K562 (cell line): ENCODE measurements at regions not wholly inside any gene's neighbourhood (a gene's known extent, or its start where the extent isn't known, plus 50 kb on each side); places are given as distances from the start of the nearest gene placed in this dataset.

Experiments
- ATAC-seq: fragments of 200-7000 bp; cut with Tn5 transposase; 3 replicates; pipeline ENCODE4 v1.9.1; 2020; ENCODE audit warnings: moderate library complexity
- BruUV-seq: library from RNA; stranded (reverse); fragments of 400-500 nt; replicated peaks from 2 replicates; lab custom pipeline; 2021; lab: Mats Ljungman, UMichigan
- CTCF ChIA-PET: fragments of 300-600 bp; formaldehyde crosslinking; extraction: SDS; loops from one replicate; lab custom pipeline; 2021; ENCODE audit warnings: low intra/inter-chr PET ratio; lab: Yijun Ruan, JAX
- POLR2A ChIA-PET: fragments of 300-600, 350-650 bp; sonication (Branson Sonifier 250); formaldehyde crosslinking; extraction: SDS; loops from one replicate; lab custom pipeline; 2021; ENCODE audit warnings: antibody characterized with exemption, inconsistent platforms; lab: Yijun Ruan, JAX
- DNase-seq, 4 experiments: peaks; one replicate each; pipeline versions ENCODE4 v3.0.0 to v3.0.0-alpha.2; 2011 to 2018; ENCODE audit warnings: low spot score in 3 of 4, mixed read lengths in 3 of 4; ENCODE audit errors: extremely low read depth in 1 of 4
- FAIRE-seq: peaks from 2 replicates; lab custom pipeline; 2011; peaks lifted over from hg19 to GRCh38; lab: Jason Lieb, UNC
- H2AFZ ChIP-seq: 2 replicates; pipeline ENCODE4 v1.6.0; 2011; ENCODE audit warnings: low read depth, low read length, control low read depth, inconsistent platforms
- H3K27ac ChIP-seq: fragments of 200-600 bp; 3 replicates; pipeline ENCODE4 v1.8.0; 2011; ENCODE audit warnings: low read depth, mild to moderate bottlenecking, control low read depth, inconsistent platforms, low read length, moderate library complexity, mixed read lengths; ENCODE audit errors: extremely low read depth
- H3K27me3 ChIP-seq, 2 experiments: fragments of 300-600 bp in 1 of 2; 2 replicates in 1 of 2; 3 replicates in 1 of 2; pipeline versions ENCODE4 v1.6.0 to v1.8.0; 2011; ENCODE audit warnings: inconsistent platforms in 2 of 2, low read length in 2 of 2, mild to moderate bottlenecking in 1 of 2, mixed read lengths in 1 of 2, moderate library complexity in 1 of 2; ENCODE audit not compliant: control insufficient read depth in 2 of 2, insufficient read depth in 2 of 2
- H3K36me3 ChIP-seq: fragments of 300-600 bp; 3 replicates; pipeline ENCODE4 v1.8.0; 2011; ENCODE audit warnings: mild to moderate bottlenecking, low read length, inconsistent platforms; ENCODE audit not compliant: control insufficient read depth, insufficient read depth
- H3K4me1 ChIP-seq, 2 experiments: fragments of 200-600 bp in 1 of 2; replicated peaks in 1 of 2; 2 replicates in 1 of 2; 3 replicates in 1 of 2; pipeline versions ENCODE4 v1.5.1 to v1.8.0; 2011; ENCODE audit warnings: inconsistent platforms in 2 of 2, low read length in 2 of 2, mild to moderate bottlenecking in 1 of 2, mixed read lengths in 1 of 2, moderate library complexity in 1 of 2; ENCODE audit not compliant: control insufficient read depth in 2 of 2, insufficient read depth in 2 of 2
- H3K4me2 ChIP-seq: 2 replicates; pipeline ENCODE4 v1.6.1; 2011; ENCODE audit warnings: low read length, control low read depth, inconsistent platforms, mixed read lengths; ENCODE audit not compliant: insufficient read depth
- H3K4me3 ChIP-seq: fragments of 200-600 bp; sonication (generic), shearing (Covaris generic); 2 replicates; pipeline ENCODE4 v1.5.1; 2016; ENCODE audit warnings: control low read depth, inconsistent platforms
- H3K79me2 ChIP-seq: fragments of 200-600 bp; 3 replicates; pipeline ENCODE4 v1.8.0; 2011; ENCODE audit warnings: low read length, inconsistent platforms; ENCODE audit not compliant: control insufficient read depth, insufficient read depth
- H3K9ac ChIP-seq, 2 experiments: 2 replicates each; pipeline versions ENCODE4 v1.6.0 to v1.6.1; 2011; ENCODE audit warnings: low read depth in 2 of 2, low read length in 2 of 2, control low read depth in 1 of 2, inconsistent platforms in 1 of 2, mild to moderate bottlenecking in 1 of 2, mixed read lengths in 1 of 2; ENCODE audit not compliant: insufficient read depth in 1 of 2
- H3K9me1 ChIP-seq: one replicate; pipeline ENCODE4 v1.6.0; 2011; ENCODE audit warnings: inconsistent platforms, mild to moderate bottlenecking, low read length, moderate library complexity; ENCODE audit not compliant: control insufficient read depth, insufficient read depth
- H3K9me3 ChIP-seq: replicated peaks from 2 replicates; pipeline ENCODE4 v1.5.1; 2011; ENCODE audit warnings: low read depth, low read length, inconsistent platforms; ENCODE audit not compliant: control insufficient read depth, insufficient read depth
- H4K20me1 ChIP-seq: replicated peaks from 2 replicates; pipeline ENCODE4 v1.6.1; 2011; ENCODE audit warnings: low read length, inconsistent platforms, mixed read lengths; ENCODE audit not compliant: control insufficient read depth, insufficient read depth
- CBX5 ChIP-seq: IDR thresholded peaks from 2 replicates; pipeline ENCODE4 v1.6.1; 2014; ENCODE audit warnings: low read depth, borderline replicate concordance
- CEBPZ ChIP-seq: fragments of 150-350 bp; IDR thresholded peaks from 2 replicates; pipeline ENCODE4 v1.6.1; 2014; ENCODE audit warnings: low read depth, mild to moderate bottlenecking, low read length, borderline replicate concordance
- RAD21 ChIP-seq, 2 experiments: fragments of 250-450 bp in 1 of 2; fragments of 450-650 bp in 1 of 2; sonication (Bioruptor Pico) in 1 of 2; formaldehyde crosslinking in 1 of 2; IDR thresholded peaks in 1 of 2; conservative IDR thresholded peaks in 1 of 2; 2 replicates each; pipeline versions ENCODE4 v1.4.0 to v1.8.0; 2020 to 2022; ENCODE audit warnings: mild to moderate bottlenecking in 2 of 2, moderate library complexity in 1 of 2
- WHSC1 ChIP-seq: IDR thresholded peaks from one replicate; pipeline ENCODE4 v1.6.1; 2012; ENCODE audit warnings: low read length, control low read depth, inconsistent platforms
- WGBS: fragments of 100-300 bp; shearing (Covaris generic); methylation state at CpG from one replicate; pipeline ENCODE4 v1.1.6; 2016; ENCODE audit warnings: low coverage, mixed read lengths; ENCODE audit not compliant: insufficient coverage; ENCODE audit errors: missing lambda C conversion rate; 5-methylcytosine and 5-hydroxymethylcytosine counted together
- in situ Hi-C: fragments of 300-500 bp; cut with MboI; formaldehyde crosslinking; loops from 4 replicates; pipeline ENCODE4 v1.15.0; 2018; ENCODE audit warnings: inconsistent platforms, mixed read lengths
- intact Hi-C: fragments of 100-400 bp; cut with micrococcal nuclease; formaldehyde crosslinking; loops from 2 replicates; pipeline ENCODE4 v1.14.2; 2022
- TF ChIP-seq, protein P1 (sequence below): sonication (generic); formaldehyde crosslinking; IDR thresholded peaks from 2 replicates; pipeline ENCODE4 v1.8.0; 2023; ENCODE audit warnings: missing genetic modification reagents, mild to moderate bottlenecking, borderline replicate concordance
- TF ChIP-seq, protein P2 (sequence below), 3 experiments: IDR thresholded peaks in 2 of 3; conservative IDR thresholded peaks in 1 of 3; 2 replicates each; pipeline ENCODE4 v1.5.1; 2011 to 2012; ENCODE audit warnings: low read length in 3 of 3, mild to moderate bottlenecking in 3 of 3, control low read depth in 2 of 3, improper control_type of control experiment in 1 of 3, inconsistent platforms in 1 of 3, low read depth in 1 of 3, mixed read lengths in 1 of 3, moderate library complexity in 1 of 3; ENCODE audit not compliant: insufficient read depth in 2 of 3

DNA sequence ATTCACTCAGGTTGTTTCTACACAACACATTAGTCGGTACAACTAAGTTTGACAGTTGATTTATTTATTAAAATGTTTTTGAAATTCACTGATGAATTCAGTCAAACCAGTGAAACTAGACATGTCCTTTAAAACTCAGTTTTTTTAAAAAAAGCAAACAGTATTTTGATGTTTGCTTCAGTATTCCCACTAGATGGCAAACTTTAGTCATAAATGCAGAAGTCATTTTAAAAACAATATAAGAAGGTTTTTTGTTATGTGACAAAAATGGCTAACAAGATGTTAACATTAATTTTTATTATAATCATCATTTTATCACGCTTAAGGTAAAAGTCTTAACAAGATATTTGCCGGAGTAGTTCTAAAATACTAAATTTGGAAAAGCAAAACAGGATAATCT, 1337.8 kb upstream of the DIAPH2 start:
- Histone ChIP-seq H3K4me2 (no peak overlapping the region), H3K36me3 (no peaks in the 10 kb centered on the region), H2AFZ (no peak overlapping the region), H3K9ac (no peak overlapping the region), H3K27ac (no peak overlapping the region), H3K79me2 (no peaks in the 10 kb centered on the region), H3K9me1 (no peaks in the 10 kb centered on the region), H4K20me1 (no peaks in the 10 kb centered on the region), H3K4me1 (no peaks in the 10 kb centered on the region), H3K4me3 (no peak overlapping the region), H3K27me3 (no peaks in the 10 kb centered on the region), H3K9me3 (no peaks in the 10 kb centered on the region)
- in situ Hi-C loops: no loop called here
- DNase-seq (no peak), ATAC-seq (no peak), FAIRE-seq (no peak)
- WGBS: 0% methylated on average over 3 of the region's 3 CpGs
- no TSS peak for BruUV-seq
- TF ChIP-seq CBX5 (no peak), CEBPZ (no peak), RAD21 (CRISPR knock-in tag; conservative IDR thresholded peaks at IDR 0.05 in 1 of 2, IDR thresholded peaks at IDR 0.05 in 1 of 2) (0 out of 4 replicates have a peak, but pooled peaks of 1 of the 2 experiments have one; percentile 26), WHSC1 (no peak)
- TF ChIP-seq, protein P1, sequence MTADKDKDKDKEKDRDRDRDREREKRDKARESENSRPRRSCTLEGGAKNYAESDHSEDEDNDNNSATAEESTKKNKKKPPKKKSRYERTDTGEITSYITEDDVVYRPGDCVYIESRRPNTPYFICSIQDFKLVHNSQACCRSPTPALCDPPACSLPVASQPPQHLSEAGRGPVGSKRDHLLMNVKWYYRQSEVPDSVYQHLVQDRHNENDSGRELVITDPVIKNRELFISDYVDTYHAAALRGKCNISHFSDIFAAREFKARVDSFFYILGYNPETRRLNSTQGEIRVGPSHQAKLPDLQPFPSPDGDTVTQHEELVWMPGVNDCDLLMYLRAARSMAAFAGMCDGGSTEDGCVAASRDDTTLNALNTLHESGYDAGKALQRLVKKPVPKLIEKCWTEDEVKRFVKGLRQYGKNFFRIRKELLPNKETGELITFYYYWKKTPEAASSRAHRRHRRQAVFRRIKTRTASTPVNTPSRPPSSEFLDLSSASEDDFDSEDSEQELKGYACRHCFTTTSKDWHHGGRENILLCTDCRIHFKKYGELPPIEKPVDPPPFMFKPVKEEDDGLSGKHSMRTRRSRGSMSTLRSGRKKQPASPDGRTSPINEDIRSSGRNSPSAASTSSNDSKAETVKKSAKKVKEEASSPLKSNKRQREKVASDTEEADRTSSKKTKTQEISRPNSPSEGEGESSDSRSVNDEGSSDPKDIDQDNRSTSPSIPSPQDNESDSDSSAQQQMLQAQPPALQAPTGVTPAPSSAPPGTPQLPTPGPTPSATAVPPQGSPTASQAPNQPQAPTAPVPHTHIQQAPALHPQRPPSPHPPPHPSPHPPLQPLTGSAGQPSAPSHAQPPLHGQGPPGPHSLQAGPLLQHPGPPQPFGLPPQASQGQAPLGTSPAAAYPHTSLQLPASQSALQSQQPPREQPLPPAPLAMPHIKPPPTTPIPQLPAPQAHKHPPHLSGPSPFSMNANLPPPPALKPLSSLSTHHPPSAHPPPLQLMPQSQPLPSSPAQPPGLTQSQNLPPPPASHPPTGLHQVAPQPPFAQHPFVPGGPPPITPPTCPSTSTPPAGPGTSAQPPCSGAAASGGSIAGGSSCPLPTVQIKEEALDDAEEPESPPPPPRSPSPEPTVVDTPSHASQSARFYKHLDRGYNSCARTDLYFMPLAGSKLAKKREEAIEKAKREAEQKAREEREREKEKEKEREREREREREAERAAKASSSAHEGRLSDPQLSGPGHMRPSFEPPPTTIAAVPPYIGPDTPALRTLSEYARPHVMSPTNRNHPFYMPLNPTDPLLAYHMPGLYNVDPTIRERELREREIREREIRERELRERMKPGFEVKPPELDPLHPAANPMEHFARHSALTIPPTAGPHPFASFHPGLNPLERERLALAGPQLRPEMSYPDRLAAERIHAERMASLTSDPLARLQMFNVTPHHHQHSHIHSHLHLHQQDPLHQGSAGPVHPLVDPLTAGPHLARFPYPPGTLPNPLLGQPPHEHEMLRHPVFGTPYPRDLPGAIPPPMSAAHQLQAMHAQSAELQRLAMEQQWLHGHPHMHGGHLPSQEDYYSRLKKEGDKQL (CRISPR knock-in tag): no peak
- TF ChIP-seq, protein P2, sequence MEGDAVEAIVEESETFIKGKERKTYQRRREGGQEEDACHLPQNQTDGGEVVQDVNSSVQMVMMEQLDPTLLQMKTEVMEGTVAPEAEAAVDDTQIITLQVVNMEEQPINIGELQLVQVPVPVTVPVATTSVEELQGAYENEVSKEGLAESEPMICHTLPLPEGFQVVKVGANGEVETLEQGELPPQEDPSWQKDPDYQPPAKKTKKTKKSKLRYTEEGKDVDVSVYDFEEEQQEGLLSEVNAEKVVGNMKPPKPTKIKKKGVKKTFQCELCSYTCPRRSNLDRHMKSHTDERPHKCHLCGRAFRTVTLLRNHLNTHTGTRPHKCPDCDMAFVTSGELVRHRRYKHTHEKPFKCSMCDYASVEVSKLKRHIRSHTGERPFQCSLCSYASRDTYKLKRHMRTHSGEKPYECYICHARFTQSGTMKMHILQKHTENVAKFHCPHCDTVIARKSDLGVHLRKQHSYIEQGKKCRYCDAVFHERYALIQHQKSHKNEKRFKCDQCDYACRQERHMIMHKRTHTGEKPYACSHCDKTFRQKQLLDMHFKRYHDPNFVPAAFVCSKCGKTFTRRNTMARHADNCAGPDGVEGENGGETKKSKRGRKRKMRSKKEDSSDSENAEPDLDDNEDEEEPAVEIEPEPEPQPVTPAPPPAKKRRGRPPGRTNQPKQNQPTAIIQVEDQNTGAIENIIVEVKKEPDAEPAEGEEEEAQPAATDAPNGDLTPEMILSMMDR (IDR thresholded peaks at IDR 0.05 in 2 of 3, conservative IDR thresholded peaks at IDR 0.05 in 1 of 3; ENCODE audit: insufficient read depth in 2 of 3, low read depth in 1 of 3, low read length in 3 of 3): peak in 1 of 3 experiments; percentile 15; a peak in 1 of 6 replicates
- CTCF ChIA-PET: no interaction called here
- intact Hi-C loops: no loop called here
- POLR2A ChIA-PET: no interaction called here
